Lower leg skin (tissue), 4 donors: ENCODE measurements at regions not wholly inside any gene's neighbourhood (a gene's known extent, or its start where the extent isn't known, plus 50 kb on each side); places are given as distances from the start of the nearest gene placed in this dataset.

Experiments used
- DNase-seq, 2 donors: peaks; one replicate each; pipeline ENCODE4 v3.0.0-alpha.2; 2019; ENCODE audit warnings: low spot score in 2 of 2
- H3K4me3 ChIP-seq: fragments of 200-600 bp; sonication (generic); 2 replicates; pipeline ENCODE4 v1.5.1; 2017; ENCODE audit warnings: mild to moderate bottlenecking, low read depth; ENCODE audit not compliant: poor library complexity, severe bottlenecking
- CTCF ChIP-seq, 3 donors: fragments of 450-650 bp; IDR thresholded peaks; one replicate each; pipeline ENCODE4 v1.5.1; 2016; ENCODE audit warnings: antibody characterized with exemption in 3 of 3, mild to moderate bottlenecking in 3 of 3, moderate library complexity in 2 of 3
- POLR2A ChIP-seq, 2 donors: fragments of 450-650 bp; IDR thresholded peaks; one replicate each; pipeline ENCODE4 v1.6.1; 2016 to 2017; ENCODE audit warnings: antibody characterized with exemption in 2 of 2, mild to moderate bottlenecking in 1 of 2, moderate library complexity in 1 of 2
- WGBS, 2 donors: methylation state at CpG; one replicate each; pipeline ENCODE4 v1.1.5; 2018; 5-methylcytosine and 5-hydroxymethylcytosine counted together
- intact Hi-C: fragments of 100-400 bp; cut with DNase I; formaldehyde crosslinking; loops from one replicate; pipeline ENCODE4 v1.15.0; 2023; ENCODE audit warnings: low total_unique reads

- H3K4me3 ChIP-seq: no peak overlapping the region
- intact Hi-C loops: no loop called here
- DNase-seq: no peak
- 66 to 73% methylated on average over 8 of the region's 8 CpGs for WGBS, 2 donors
- TF ChIP-seq POLR2A (IDR thresholded peaks at IDR 0.05) (no peak), CTCF (IDR thresholded peaks at IDR 0.05) (no peak)
Observed at GRCh38 chr12:4106621-4107020, 166.9 kb upstream of the CCND2 start.

GRCh38 chr12:4104722-4105244 is 168.8 kb upstream of the CCND2 start:
- no peak for TF ChIP-seq POLR2A (IDR thresholded peaks at IDR 0.05)
- TF ChIP-seq CTCF (IDR thresholded peaks at IDR 0.05): no peak
- 45 to 52% methylated on average over 9 of the region's 9 CpGs for WGBS, 2 donors
- intact Hi-C loops: no loop called here
- H3K4me3 ChIP-seq: no peak overlapping the region
- no peak for DNase-seq

GRCh38 chr12:4099276-4099675 is 174.3 kb upstream of the CCND2 start:
- intact Hi-C loops: no loop called here
- no peak for DNase-seq
- H3K4me3 ChIP-seq: no peak overlapping the region
- no peak for TF ChIP-seq CTCF (IDR thresholded peaks at IDR 0.05)
- TF ChIP-seq POLR2A (IDR thresholded peaks at IDR 0.05): no peak
- WGBS, 2 donors: 12 to 22% methylated on average over 3 of the region's 3 CpGs

- intact Hi-C loops: no loop called here
- no peak for TF ChIP-seq CTCF (IDR thresholded peaks at IDR 0.05)
- TF ChIP-seq POLR2A (IDR thresholded peaks at IDR 0.05): no peak
- 61 to 69% methylated on average over 5 of the region's 5 CpGs for WGBS, 2 donors
- H3K4me3 ChIP-seq: no peak overlapping the region
- no peak for DNase-seq
Observed at GRCh38 chr12:4091016-4091743, 182.4 kb upstream of the CCND2 start.

GRCh38 chr12:4089956-4090355 is 183.6 kb upstream of the CCND2 start:
- intact Hi-C loops: no loop called here
- TF ChIP-seq POLR2A (IDR thresholded peaks at IDR 0.05) (no peak), CTCF (IDR thresholded peaks at IDR 0.05) (no peak)
- WGBS, 2 donors: 84 to 87% methylated on average over 3 of the region's 3 CpGs
- DNase-seq: no peak
- no peak overlapping the region for H3K4me3 ChIP-seq
